ENCODE measurements at regions not wholly inside any gene's neighbourhood (a gene's known extent, or its start where the extent isn't known, plus 50 kb on each side); places are given as distances from the start of the nearest gene placed in this dataset.

DNA sequence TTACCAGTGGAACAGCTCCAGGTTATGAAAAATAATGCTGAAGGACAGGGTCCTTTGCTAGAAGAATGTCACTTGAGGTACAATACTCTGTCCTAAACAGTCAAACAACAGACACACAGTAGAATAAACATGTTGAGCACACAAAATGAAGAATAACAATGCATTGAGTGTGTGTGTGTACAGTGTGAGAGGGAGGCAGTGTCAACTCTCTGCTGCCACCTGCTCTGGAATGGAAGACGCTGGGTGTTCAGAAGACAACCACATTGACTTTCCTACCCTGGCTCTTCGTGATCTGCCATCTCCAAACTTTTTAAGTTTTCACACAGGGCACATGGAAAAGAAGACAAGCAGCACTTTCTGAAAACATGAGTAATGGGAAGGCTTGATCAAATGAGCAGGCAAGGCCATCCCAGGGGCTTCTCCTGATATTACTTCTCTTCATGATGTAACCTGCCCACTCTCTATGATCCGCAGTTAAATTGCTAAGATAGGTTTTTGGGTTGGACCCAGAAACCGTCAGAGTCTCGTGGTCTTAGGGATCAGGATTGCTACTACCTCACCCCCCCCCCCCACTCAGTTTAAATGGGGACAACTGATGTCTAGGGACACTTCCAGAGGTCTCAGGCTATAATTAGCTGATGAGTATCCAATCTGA lies 533.2 kb upstream of the TNP1 start:
- H3K27me3 Mint-ChIP-seq (ENCODE audit: insufficient read depth, low read depth, poor library complexity), result peaks cover under 1% of the 10 kb centered on the region
- no peak overlapping the region for H3K4me3 Mint-ChIP-seq

More for the DNA sequence above, 533.2 kb upstream of the TNP1 start:
- Histone ChIP-seq H3F3A (replicated peaks; ENCODE audit: low read depth) (no peaks in the 10 kb centered on the region), H3K9me2 (ENCODE audit: insufficient read depth) (0 out of 2 replicates have a peak, but pooled peaks cover 3% of the 10 kb centered on the region), H3K79me2 (replicated peaks; ENCODE audit: insufficient read depth) (no peaks in the 10 kb centered on the region), H3K4me1 (ENCODE audit: insufficient read depth) (no peaks in the 10 kb centered on the region), H3K27ac (ENCODE audit: low read depth) (no peak overlapping the region), H3K27me3 (ENCODE audit: insufficient read depth) (no peaks in the 10 kb centered on the region), H3K36me3 (ENCODE audit: insufficient read depth) (no peaks in the 10 kb centered on the region), H4K20me1 (replicated peaks; ENCODE audit: insufficient read depth) (no peaks in the 10 kb centered on the region), H3K4me3 (no peak overlapping the region), H2AFZ (no peak overlapping the region), H3K4me2 (no peak overlapping the region)
- DNase-seq (ENCODE audit: low spot score) (no peak), ATAC-seq (no peak)
- TF ChIP-seq, protein P1, sequence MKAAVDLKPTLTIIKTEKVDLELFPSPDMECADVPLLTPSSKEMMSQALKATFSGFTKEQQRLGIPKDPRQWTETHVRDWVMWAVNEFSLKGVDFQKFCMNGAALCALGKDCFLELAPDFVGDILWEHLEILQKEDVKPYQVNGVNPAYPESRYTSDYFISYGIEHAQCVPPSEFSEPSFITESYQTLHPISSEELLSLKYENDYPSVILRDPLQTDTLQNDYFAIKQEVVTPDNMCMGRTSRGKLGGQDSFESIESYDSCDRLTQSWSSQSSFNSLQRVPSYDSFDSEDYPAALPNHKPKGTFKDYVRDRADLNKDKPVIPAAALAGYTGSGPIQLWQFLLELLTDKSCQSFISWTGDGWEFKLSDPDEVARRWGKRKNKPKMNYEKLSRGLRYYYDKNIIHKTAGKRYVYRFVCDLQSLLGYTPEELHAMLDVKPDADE (IDR thresholded peaks at IDR 0.05), result no peak
- TF ChIP-seq CREB1 (CRISPR knock-in tag; IDR thresholded peaks at IDR 0.05; ENCODE audit: low read depth) (no peak), EZH2 (IDR thresholded peaks at IDR 0.05; ENCODE audit: low read depth, unreplicated experiment) (no peak), ZNF114 (CRISPR knock-in tag; IDR thresholded peaks at IDR 0.05) (no peak), EZH2phosphoT487 (IDR thresholded peaks at IDR 0.05; ENCODE audit: unreplicated experiment) (no peak), JUNB (IDR thresholded peaks at IDR 0.05; ENCODE audit: unreplicated experiment) (no peak), POLR2AphosphoS5 (IDR thresholded peaks at IDR 0.05; ENCODE audit: low read depth) (no peak), ZNF331 (CRISPR knock-in tag; IDR thresholded peaks at IDR 0.05; ENCODE audit: low read depth) (no peak), STAT1 (IDR thresholded peaks at IDR 0.05; ENCODE audit: unreplicated experiment) (no peak), NANOG (IDR thresholded peaks at IDR 0.05; ENCODE audit: borderline replicate concordance) (no peak)
- TF ChIP-seq, protein P2, sequence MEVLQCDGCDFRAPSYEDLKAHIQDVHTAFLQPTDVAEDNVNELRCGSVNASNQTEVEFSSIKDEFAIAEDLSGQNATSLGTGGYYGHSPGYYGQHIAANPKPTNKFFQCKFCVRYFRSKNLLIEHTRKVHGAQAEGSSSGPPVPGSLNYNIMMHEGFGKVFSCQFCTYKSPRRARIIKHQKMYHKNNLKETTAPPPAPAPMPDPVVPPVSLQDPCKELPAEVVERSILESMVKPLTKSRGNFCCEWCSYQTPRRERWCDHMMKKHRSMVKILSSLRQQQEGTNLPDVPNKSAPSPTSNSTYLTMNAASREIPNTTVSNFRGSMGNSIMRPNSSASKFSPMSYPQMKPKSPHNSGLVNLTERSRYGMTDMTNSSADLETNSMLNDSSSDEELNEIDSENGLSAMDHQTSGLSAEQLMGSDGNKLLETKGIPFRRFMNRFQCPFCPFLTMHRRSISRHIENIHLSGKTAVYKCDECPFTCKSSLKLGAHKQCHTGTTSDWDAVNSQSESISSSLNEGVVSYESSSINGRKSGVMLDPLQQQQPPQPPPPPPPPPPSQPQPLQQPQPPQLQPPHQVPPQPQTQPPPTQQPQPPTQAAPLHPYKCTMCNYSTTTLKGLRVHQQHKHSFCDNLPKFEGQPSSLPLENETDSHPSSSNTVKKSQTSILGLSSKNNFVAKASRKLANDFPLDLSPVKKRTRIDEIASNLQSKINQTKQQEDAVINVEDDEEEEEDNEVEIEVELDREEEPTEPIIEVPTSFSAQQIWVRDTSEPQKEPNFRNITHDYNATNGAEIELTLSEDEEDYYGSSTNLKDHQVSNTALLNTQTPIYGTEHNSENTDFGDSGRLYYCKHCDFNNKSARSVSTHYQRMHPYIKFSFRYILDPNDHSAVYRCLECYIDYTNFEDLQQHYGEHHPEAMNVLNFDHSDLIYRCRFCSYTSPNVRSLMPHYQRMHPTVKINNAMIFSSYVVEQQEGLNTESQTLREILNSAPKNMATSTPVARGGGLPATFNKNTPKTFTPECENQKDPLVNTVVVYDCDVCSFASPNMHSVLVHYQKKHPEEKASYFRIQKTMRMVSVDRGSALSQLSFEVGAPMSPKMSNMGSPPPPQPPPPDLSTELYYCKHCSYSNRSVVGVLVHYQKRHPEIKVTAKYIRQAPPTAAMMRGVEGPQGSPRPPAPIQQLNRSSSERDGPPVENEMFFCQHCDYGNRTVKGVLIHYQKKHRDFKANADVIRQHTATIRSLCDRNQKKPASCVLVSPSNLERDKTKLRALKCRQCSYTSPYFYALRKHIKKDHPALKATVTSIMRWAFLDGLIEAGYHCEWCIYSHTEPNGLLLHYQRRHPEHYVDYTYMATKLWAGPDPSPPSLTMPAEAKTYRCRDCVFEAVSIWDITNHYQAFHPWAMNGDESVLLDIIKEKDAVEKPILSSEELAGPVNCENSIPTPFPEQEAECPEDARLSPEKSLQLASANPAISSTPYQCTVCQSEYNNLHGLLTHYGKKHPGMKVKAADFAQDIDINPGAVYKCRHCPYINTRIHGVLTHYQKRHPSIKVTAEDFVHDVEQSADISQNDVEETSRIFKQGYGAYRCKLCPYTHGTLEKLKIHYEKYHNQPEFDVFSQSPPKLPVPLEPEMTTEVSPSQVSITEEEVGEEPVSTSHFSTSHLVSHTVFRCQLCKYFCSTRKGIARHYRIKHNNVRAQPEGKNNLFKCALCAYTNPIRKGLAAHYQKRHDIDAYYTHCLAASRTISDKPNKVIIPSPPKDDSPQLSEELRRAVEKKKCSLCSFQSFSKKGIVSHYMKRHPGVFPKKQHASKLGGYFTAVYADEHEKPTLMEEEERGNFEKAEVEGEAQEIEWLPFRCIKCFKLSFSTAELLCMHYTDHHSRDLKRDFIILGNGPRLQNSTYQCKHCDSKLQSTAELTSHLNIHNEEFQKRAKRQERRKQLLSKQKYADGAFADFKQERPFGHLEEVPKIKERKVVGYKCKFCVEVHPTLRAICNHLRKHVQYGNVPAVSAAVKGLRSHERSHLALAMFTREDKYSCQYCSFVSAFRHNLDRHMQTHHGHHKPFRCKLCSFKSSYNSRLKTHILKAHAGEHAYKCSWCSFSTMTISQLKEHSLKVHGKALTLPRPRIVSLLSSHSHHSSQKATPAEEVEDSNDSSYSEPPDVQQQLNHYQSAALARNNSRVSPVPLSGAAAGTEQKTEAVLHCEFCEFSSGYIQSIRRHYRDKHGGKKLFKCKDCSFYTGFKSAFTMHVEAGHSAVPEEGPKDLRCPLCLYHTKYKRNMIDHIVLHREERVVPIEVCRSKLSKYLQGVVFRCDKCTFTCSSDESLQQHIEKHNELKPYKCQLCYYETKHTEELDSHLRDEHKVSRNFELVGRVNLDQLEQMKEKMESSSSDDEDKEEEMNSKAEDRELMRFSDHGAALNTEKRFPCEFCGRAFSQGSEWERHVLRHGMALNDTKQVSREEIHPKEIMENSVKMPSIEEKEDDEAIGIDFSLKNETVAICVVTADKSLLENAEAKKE (CRISPR knock-in tag; IDR thresholded peaks at IDR 0.05), result no peak
- TF ChIP-seq, protein P3, sequence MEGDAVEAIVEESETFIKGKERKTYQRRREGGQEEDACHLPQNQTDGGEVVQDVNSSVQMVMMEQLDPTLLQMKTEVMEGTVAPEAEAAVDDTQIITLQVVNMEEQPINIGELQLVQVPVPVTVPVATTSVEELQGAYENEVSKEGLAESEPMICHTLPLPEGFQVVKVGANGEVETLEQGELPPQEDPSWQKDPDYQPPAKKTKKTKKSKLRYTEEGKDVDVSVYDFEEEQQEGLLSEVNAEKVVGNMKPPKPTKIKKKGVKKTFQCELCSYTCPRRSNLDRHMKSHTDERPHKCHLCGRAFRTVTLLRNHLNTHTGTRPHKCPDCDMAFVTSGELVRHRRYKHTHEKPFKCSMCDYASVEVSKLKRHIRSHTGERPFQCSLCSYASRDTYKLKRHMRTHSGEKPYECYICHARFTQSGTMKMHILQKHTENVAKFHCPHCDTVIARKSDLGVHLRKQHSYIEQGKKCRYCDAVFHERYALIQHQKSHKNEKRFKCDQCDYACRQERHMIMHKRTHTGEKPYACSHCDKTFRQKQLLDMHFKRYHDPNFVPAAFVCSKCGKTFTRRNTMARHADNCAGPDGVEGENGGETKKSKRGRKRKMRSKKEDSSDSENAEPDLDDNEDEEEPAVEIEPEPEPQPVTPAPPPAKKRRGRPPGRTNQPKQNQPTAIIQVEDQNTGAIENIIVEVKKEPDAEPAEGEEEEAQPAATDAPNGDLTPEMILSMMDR (conservative IDR thresholded peaks at IDR 0.05; ENCODE audit: low read depth in 2 of 2), result no peak
- TF ChIP-seq, protein P4, sequence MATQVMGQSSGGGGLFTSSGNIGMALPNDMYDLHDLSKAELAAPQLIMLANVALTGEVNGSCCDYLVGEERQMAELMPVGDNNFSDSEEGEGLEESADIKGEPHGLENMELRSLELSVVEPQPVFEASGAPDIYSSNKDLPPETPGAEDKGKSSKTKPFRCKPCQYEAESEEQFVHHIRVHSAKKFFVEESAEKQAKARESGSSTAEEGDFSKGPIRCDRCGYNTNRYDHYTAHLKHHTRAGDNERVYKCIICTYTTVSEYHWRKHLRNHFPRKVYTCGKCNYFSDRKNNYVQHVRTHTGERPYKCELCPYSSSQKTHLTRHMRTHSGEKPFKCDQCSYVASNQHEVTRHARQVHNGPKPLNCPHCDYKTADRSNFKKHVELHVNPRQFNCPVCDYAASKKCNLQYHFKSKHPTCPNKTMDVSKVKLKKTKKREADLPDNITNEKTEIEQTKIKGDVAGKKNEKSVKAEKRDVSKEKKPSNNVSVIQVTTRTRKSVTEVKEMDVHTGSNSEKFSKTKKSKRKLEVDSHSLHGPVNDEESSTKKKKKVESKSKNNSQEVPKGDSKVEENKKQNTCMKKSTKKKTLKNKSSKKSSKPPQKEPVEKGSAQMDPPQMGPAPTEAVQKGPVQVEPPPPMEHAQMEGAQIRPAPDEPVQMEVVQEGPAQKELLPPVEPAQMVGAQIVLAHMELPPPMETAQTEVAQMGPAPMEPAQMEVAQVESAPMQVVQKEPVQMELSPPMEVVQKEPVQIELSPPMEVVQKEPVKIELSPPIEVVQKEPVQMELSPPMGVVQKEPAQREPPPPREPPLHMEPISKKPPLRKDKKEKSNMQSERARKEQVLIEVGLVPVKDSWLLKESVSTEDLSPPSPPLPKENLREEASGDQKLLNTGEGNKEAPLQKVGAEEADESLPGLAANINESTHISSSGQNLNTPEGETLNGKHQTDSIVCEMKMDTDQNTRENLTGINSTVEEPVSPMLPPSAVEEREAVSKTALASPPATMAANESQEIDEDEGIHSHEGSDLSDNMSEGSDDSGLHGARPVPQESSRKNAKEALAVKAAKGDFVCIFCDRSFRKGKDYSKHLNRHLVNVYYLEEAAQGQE (IDR thresholded peaks at IDR 0.05; ENCODE audit: unreplicated experiment), result no peak
- peaks cover 18% of the 10 kb centered on the region for H3K36me3 Mint-ChIP-seq (ENCODE audit: low read depth)
- H3K9me3 Mint-ChIP-seq, result peaks cover 29% of the 10 kb centered on the region
- H3K4me1 Mint-ChIP-seq, result no peaks in the 10 kb centered on the region
- no peak overlapping the region for H3K27ac Mint-ChIP-seq
